CD4-positive, alpha-beta memory T cell (primary cell): ENCODE measurements at regions not wholly inside any gene's neighbourhood (a gene's known extent, or its start where the extent isn't known, plus 50 kb on each side); places are given as distances from the start of the nearest gene placed in this dataset.

Experiments used
- CTCF ChIA-PET: fragments of 350-600 bp; sonication (Branson Sonifier 250); formaldehyde crosslinking; loops from one replicate; lab custom pipeline; 2021; ENCODE audit warnings: inconsistent platforms; ENCODE audit not compliant: partially characterized antibody; lab: Charles Lee
- POLR2A ChIA-PET: fragments of 350-600 bp; sonication (Branson Sonifier 250); formaldehyde crosslinking; loops from one replicate; lab custom pipeline; 2021; ENCODE audit not compliant: partially characterized antibody; lab: Charles Lee
- DNase-seq, 5 donors: peaks; one replicate each; pipeline versions ENCODE4 v3.0.0 to v3.0.0-alpha.2; 2020 to 2022; ENCODE audit warnings: mixed read lengths in 1 of 5
- H3K27ac ChIP-seq: one replicate; pipeline ENCODE4 v1.7.0; 2013; ENCODE audit warnings: low read depth, low read length
- H3K27me3 ChIP-seq: 2 replicates; pipeline ENCODE4 v1.7.0; 2013; ENCODE audit warnings: mild to moderate bottlenecking, low read length, moderate library complexity; ENCODE audit not compliant: insufficient read depth
- H3K36me3 ChIP-seq: 2 replicates; pipeline ENCODE4 v1.7.0; 2013; ENCODE audit warnings: mild to moderate bottlenecking, low read length, moderate library complexity; ENCODE audit not compliant: insufficient read depth
- H3K4me1 ChIP-seq: 2 replicates; pipeline ENCODE4 v1.7.0; 2013; ENCODE audit warnings: mild to moderate bottlenecking, low read length, moderate library complexity; ENCODE audit not compliant: insufficient read depth
- H3K4me3 ChIP-seq, 2 donors: one replicate each; pipeline ENCODE4 v1.7.0; 2013; ENCODE audit warnings: low read length in 2 of 2, mild to moderate bottlenecking in 1 of 2
- H3K9me3 ChIP-seq, 2 donors: one replicate each; pipeline ENCODE4 v1.7.0; 2013; ENCODE audit warnings: low read length in 2 of 2, control low read depth in 1 of 2; ENCODE audit not compliant: control insufficient read depth in 1 of 2
- H3K27ac Mint-ChIP-seq, 7 donors: one replicate each; pipeline ENCODE4 v1.8.0; 2020 to 2021; ENCODE audit warnings: mixed read lengths in 7 of 7, mild to moderate bottlenecking in 6 of 7, inconsistent platforms in 3 of 7, moderate library complexity in 3 of 7
- H3K27me3 Mint-ChIP-seq, 2 donors: one replicate each; pipeline ENCODE4 v1.8.0; 2020 to 2021; ENCODE audit warnings: mixed read lengths in 2 of 2
- H3K36me3 Mint-ChIP-seq, 2 donors: one replicate each; pipeline ENCODE4 v1.8.0; 2020 to 2021; ENCODE audit warnings: mixed read lengths in 2 of 2, inconsistent platforms in 1 of 2, mild to moderate bottlenecking in 1 of 2
- H3K4me1 Mint-ChIP-seq, 4 donors: one replicate each; pipeline ENCODE4 v1.8.0; 2020 to 2021; ENCODE audit warnings: mixed read lengths in 4 of 4, mild to moderate bottlenecking in 1 of 4
- H3K4me3 Mint-ChIP-seq, 8 donors: one replicate each; pipeline ENCODE4 v1.8.0; 2020 to 2021; ENCODE audit warnings: mixed read lengths in 8 of 8, mild to moderate bottlenecking in 7 of 8, moderate library complexity in 6 of 8, inconsistent platforms in 3 of 8
- H3K9me3 Mint-ChIP-seq, 8 donors: one replicate each; pipeline ENCODE4 v1.8.0; 2020 to 2021; ENCODE audit warnings: mixed read lengths in 8 of 8, mild to moderate bottlenecking in 5 of 8, inconsistent platforms in 3 of 8, moderate library complexity in 1 of 8
- intact Hi-C: fragments of 100-400 bp; cut with micrococcal nuclease; formaldehyde crosslinking; loops from one replicate; pipeline ENCODE4 v1.15.1; 2023

DNA sequence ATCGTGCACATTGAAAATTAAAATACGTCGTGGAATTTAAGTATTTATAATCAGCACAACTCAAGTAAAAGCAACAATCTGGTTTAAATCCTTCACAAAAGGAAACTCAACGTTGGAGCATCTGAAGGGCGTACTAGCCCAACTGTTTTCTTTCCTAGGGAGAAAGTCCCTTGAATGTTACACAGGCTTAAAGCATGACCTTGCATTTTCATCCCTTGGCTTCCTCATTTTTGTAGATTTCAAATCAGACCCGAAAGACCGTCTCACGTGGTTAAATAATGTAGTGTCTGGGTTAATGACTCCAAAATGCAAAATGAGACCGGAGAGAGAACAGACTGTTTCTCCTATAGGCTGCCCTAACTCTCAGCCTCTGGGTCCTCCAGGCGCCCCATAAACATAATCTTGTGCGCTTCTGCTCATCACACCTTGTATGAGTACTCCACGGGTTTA lies 249.2 kb upstream of the RREB1 start:
- Mint-ChIP-seq H3K4me1 (peaks cover 9 to 16% (median 13%) of the 10 kb centered on the region in 4 donors), H3K9me3 (no peaks in the 10 kb centered on the region), H3K27ac (no peak overlapping the region), H3K36me3 (no peaks in the 10 kb centered on the region), H3K4me3 (no peak overlapping the region), H3K27me3 (peaks cover 1 to 2% of the 10 kb centered on the region in 2 donors)
- H3K9me3 ChIP-seq, result no peaks in the 10 kb centered on the region
- no peak overlapping the region for H3K4me3 ChIP-seq
- H3K36me3 ChIP-seq, result no peaks in the 10 kb centered on the region
- H3K27ac ChIP-seq, result no peak overlapping the region
- no peak for DNase-seq
- intact Hi-C loops, result no loop called here
- POLR2A ChIA-PET, result no interaction called here
- H3K4me1 ChIP-seq, result peaks cover 12% of the 10 kb centered on the region
- CTCF ChIA-PET, result no interaction called here
- H3K27me3 ChIP-seq, result no peaks in the 10 kb centered on the region

DNA sequence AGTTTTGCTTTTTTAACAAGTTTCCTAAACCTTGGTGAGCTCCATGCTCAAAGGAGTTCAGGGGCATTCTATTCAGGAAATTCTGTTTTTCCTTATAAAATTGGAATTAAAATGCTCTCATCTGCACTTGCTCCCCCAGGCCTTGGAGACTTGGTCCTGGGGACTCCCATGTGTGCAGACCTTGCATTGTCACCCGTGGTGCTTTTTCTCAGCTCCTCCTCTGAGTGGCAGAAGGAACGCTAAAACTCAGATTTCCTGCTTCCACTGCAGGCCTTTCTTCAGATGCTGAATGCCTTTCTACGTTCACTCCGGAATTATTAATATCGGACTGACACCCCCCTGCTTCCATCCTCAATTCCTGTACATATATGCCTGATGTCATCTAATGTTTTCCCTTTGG lies 248.7 kb upstream of the RREB1 start:
- Histone ChIP-seq H3K4me1 (peaks cover 12% of the 10 kb centered on the region), H3K36me3 (no peaks in the 10 kb centered on the region), H3K4me3 (no peak overlapping the region), H3K27me3 (no peaks in the 10 kb centered on the region), H3K27ac (no peak overlapping the region), H3K9me3 (no peaks in the 10 kb centered on the region)
- intact Hi-C loops, result no loop called here
- POLR2A ChIA-PET, result no interaction called here
- Mint-ChIP-seq H3K27ac (no peak overlapping the region), H3K4me3 (no peak overlapping the region), H3K4me1 (peaks cover 9 to 16% (median 13%) of the 10 kb centered on the region in 4 donors), H3K36me3 (no peaks in the 10 kb centered on the region), H3K9me3 (no peaks in the 10 kb centered on the region), H3K27me3 (peaks cover 1 to 2% of the 10 kb centered on the region in 2 donors)
- CTCF ChIA-PET, result no interaction called here
- no peak for DNase-seq

DNA sequence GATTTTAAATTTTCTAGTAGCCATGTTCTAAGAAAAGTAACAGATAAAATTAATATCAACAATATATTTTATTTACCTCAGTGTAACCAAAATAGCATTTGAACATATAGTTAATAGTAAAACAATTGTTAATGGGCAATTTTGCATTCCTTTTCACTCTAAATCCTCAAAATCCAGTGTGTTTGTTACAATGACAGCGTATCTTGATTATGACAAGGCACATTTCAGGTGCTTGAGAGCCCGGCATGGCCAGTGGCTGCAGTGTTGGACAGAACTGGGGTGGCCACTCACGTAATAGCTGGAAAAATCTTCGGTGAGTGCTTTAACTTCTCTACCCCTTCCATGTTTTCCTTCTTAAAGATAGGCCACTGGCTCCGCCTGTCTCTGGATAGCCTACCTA lies 248.0 kb upstream of the RREB1 start:
- H3K27ac ChIP-seq, result no peak overlapping the region
- no peaks in the 10 kb centered on the region for H3K36me3 Mint-ChIP-seq
- ChIA-PET POLR2A (no interaction called here), CTCF (no interaction called here)
- H3K9me3 Mint-ChIP-seq, result no peaks in the 10 kb centered on the region
- H3K36me3 ChIP-seq, result no peaks in the 10 kb centered on the region
- intact Hi-C loops, result no loop called here
- peaks cover 12% of the 10 kb centered on the region for H3K4me1 ChIP-seq
- no peak overlapping the region for H3K27ac Mint-ChIP-seq
- H3K4me3 Mint-ChIP-seq, result no peak overlapping the region
- no peak overlapping the region for H3K4me3 ChIP-seq
- H3K9me3 ChIP-seq, result no peaks in the 10 kb centered on the region
- no peaks in the 10 kb centered on the region for H3K27me3 ChIP-seq
- H3K4me1 Mint-ChIP-seq, result peaks cover 9 to 16% (median 13%) of the 10 kb centered on the region in 4 donors
- H3K27me3 Mint-ChIP-seq, result peaks cover 1 to 2% of the 10 kb centered on the region in 2 donors
- no peak for DNase-seq

DNA sequence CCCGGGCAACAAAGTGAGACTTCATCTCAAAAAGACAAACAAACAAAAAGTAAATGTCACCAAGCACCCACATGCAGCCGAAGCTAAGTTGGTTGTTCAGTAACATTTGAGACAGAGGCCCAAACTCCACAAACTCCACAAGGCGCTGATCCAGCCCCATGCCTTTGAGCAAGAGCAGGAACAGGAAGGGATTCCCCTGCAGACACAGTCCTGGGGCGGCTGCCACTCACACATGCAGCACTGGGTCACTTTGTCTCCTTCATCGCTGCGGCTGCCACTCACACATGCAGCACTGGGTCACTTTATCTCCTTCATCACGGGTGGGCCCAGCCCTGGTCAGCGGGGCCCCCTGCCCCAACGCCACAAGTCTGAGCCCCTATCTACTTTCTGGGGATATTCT lies 246.9 kb upstream of the RREB1 start:
- DNase-seq, result no peak
- peaks cover 9 to 16% (median 11%) of the 10 kb centered on the region in 4 donors for H3K4me1 Mint-ChIP-seq
- no peaks in the 10 kb centered on the region for H3K36me3 ChIP-seq
- H3K27ac Mint-ChIP-seq, result no peak overlapping the region
- H3K9me3 Mint-ChIP-seq, result peaks cover 0 to 2% (median 0%) of the 10 kb centered on the region in 8 donors
- no peaks in the 10 kb centered on the region for H3K36me3 Mint-ChIP-seq
- no peaks in the 10 kb centered on the region for H3K27me3 ChIP-seq
- no peak overlapping the region for H3K4me3 Mint-ChIP-seq
- intact Hi-C loops, result no loop called here
- no peak overlapping the region for H3K4me3 ChIP-seq
- POLR2A ChIA-PET, result no interaction called here
- H3K9me3 ChIP-seq, result no peaks in the 10 kb centered on the region
- peaks cover 0 to 3% of the 10 kb centered on the region in 2 donors for H3K27me3 Mint-ChIP-seq
- peaks cover 12% of the 10 kb centered on the region for H3K4me1 ChIP-seq
- no peak overlapping the region for H3K27ac ChIP-seq
- CTCF ChIA-PET, result no interaction called here

DNA sequence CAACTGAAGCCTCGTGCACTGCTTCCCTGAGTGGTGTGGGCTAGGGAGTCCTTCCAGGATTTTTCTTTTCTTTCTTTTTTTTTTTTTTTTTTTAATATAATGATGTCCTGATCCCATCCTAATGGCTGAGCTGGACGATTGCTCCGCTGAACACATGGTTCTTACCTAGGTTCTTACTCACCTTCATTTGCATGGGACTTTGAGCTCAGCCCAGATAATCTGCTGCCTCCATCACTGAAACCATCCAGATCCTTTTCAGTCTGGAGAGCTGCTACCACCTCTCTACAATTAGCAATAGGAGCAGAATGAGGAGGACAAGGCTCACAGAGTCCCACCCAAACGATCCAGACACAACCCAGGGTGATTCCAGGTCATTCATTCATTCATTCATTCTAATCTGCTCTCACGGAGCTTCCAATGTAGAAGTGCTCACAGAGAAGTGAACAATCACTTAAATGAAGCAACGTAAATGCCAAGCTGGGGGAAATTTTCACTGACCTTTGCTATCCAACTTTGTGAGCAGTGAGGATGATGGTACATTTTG lies 246.3 kb upstream of the RREB1 start:
- H3K9me3 Mint-ChIP-seq, result peaks cover 0 to 2% (median 0%) of the 10 kb centered on the region in 8 donors
- H3K27ac ChIP-seq, result no peak overlapping the region
- H3K4me1 ChIP-seq, result peaks cover 7% of the 10 kb centered on the region
- peaks cover 5 to 10% (median 6%) of the 10 kb centered on the region in 4 donors for H3K4me1 Mint-ChIP-seq
- no peaks in the 10 kb centered on the region for H3K36me3 ChIP-seq
- POLR2A ChIA-PET, result no interaction called here
- H3K4me3 ChIP-seq, result no peak overlapping the region
- H3K4me3 Mint-ChIP-seq, result no peak overlapping the region
- DNase-seq, result no peak
- H3K27me3 Mint-ChIP-seq, result peaks cover 0 to 3% of the 10 kb centered on the region in 2 donors
- intact Hi-C loops, result no loop called here
- CTCF ChIA-PET, result no interaction called here
- H3K27ac Mint-ChIP-seq, result no peak overlapping the region
- H3K9me3 ChIP-seq, result no peaks in the 10 kb centered on the region
- no peaks in the 10 kb centered on the region for H3K36me3 Mint-ChIP-seq
- no peaks in the 10 kb centered on the region for H3K27me3 ChIP-seq

DNA sequence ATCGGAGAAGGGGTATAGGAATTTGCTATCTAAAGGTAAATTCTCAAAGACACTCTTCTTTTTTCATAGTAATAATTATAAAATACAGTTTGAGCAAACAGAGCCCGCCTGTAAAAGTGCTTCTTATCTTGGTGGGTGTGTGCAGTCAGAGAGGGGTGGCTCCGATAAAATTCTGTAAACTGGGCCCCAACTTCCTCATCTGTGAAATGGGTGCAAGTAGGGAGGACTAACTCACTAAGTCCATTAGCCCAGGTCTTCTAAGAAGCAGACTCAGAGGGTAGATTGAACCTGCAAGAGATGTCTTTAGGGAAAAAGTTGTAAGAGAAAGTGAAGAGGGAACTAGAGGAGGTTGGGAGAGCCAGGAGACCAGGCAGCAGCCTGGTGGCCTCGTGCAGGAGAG lies 245.8 kb upstream of the RREB1 start:
- ChIA-PET POLR2A (no interaction called here), CTCF (no interaction called here)
- H3K27ac ChIP-seq, result no peak overlapping the region
- intact Hi-C loops, result no loop called here
- Mint-ChIP-seq H3K4me1 (peaks cover 0 to 4% (median under 1%) of the 10 kb centered on the region in 4 donors), H3K27me3 (peaks cover 0 to 3% of the 10 kb centered on the region in 2 donors), H3K27ac (no peak overlapping the region), H3K9me3 (peaks cover 0 to 2% (median 0%) of the 10 kb centered on the region in 8 donors), H3K4me3 (no peak overlapping the region), H3K36me3 (no peaks in the 10 kb centered on the region)
- no peaks in the 10 kb centered on the region for H3K36me3 ChIP-seq
- no peaks in the 10 kb centered on the region for H3K9me3 ChIP-seq
- H3K4me3 ChIP-seq, result no peak overlapping the region
- no peak for DNase-seq
- no peaks in the 10 kb centered on the region for H3K27me3 ChIP-seq
- peaks cover 1% of the 10 kb centered on the region for H3K4me1 ChIP-seq

DNA sequence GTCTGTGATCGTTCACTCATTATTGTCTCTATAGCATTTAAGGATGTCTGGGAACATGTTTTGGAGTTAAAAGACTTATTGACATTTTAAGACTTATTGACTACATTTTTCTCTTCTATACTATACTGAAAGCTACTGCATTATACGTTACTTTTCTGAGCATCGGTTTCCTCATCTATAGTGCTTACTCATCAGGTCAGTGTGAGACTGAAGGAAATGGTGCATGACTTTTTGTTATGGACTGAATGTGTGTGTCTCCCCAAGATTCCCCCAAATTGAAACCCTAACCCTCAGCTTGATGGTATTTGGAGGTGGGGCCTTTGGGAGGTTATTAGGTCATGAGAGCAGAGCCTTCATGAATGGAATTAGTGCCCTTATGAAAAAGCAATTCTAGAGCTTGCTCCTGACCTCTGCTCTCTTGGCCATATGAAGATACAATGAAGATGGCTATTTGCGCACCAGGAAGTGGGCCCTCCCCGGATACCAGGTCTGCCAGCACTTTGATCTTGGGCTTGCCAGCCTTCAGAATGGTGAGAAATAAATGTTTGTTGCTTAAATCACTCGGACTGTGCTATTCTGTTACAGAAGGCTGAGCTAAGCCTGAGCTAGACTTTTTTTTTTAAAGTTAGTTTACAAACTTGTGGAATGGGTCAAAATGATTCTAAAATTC lies 243.7 kb upstream of the RREB1 start:
- H3K36me3 ChIP-seq, result no peaks in the 10 kb centered on the region
- DNase-seq, result no peak
- Mint-ChIP-seq H3K4me1 (no peaks in the 10 kb centered on the region), H3K36me3 (no peaks in the 10 kb centered on the region), H3K27me3 (peaks cover 0 to 2% of the 10 kb centered on the region in 2 donors), H3K9me3 (peaks cover 0 to 2% (median 0%) of the 10 kb centered on the region in 8 donors), H3K27ac (no peak overlapping the region), H3K4me3 (no peak overlapping the region)
- H3K27ac ChIP-seq, result no peak overlapping the region
- no peaks in the 10 kb centered on the region for H3K9me3 ChIP-seq
- no peaks in the 10 kb centered on the region for H3K4me1 ChIP-seq
- CTCF ChIA-PET, result no interaction called here
- H3K27me3 ChIP-seq, result no peaks in the 10 kb centered on the region
- intact Hi-C loops, result no loop called here
- POLR2A ChIA-PET, result no interaction called here
- H3K4me3 ChIP-seq, result no peak overlapping the region
